ENCODE measurements at regions not wholly inside any gene's neighbourhood (a gene's known extent, or its start where the extent isn't known, plus 50 kb on each side); places are given as distances from the start of the nearest gene placed in this dataset.

DNA sequence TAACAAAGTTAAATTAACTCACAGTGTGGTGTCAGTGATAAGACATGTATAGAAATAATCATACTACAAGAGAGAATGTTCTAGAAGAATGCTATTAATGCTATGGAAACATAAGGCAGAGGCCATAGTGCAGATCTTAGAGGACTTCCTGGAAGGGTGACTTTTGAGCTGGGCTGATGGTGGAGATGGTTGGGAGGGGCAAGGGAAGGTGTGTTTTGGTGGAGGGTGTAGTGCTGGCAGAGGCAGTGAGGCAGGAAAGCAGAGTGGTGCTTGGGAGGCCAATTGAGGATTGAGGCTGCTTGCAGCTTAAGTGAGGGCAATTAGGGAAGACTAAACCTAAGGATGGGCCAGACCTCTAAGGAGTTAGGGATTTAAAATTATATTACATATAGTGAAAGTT, 58.5 kb upstream of the FNDC1 start:
- H3K4me3 ChIP-seq (ENCODE audit: control insufficient read depth, low read depth, low read length), result no peak overlapping the region
- DNase-seq (ENCODE audit: low read depth), result no peak
- TF ChIP-seq, protein P1, sequence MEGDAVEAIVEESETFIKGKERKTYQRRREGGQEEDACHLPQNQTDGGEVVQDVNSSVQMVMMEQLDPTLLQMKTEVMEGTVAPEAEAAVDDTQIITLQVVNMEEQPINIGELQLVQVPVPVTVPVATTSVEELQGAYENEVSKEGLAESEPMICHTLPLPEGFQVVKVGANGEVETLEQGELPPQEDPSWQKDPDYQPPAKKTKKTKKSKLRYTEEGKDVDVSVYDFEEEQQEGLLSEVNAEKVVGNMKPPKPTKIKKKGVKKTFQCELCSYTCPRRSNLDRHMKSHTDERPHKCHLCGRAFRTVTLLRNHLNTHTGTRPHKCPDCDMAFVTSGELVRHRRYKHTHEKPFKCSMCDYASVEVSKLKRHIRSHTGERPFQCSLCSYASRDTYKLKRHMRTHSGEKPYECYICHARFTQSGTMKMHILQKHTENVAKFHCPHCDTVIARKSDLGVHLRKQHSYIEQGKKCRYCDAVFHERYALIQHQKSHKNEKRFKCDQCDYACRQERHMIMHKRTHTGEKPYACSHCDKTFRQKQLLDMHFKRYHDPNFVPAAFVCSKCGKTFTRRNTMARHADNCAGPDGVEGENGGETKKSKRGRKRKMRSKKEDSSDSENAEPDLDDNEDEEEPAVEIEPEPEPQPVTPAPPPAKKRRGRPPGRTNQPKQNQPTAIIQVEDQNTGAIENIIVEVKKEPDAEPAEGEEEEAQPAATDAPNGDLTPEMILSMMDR (IDR thresholded peaks at IDR 0.05; ENCODE audit: control insufficient read depth, insufficient read depth, low read depth, low read length, missing control alignments), result no peak

DNA sequence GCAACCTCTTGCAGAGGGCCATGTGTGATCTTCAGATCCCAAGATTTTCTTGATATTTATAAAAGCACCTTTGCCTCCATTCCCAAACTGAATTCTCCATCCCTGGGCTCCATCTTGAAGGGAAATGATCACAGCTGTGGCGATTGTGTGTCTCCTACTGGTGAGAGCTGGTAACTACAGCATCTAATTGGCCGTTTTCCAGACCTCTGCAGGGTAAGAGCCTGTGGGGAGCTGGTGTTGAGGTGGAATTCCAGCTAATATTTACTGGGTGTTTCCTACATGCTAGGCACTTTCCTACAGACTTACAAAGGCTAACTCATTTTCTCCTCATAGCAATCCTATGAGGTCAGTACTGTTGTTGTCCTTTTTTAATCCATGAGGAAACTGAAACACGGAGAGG, 59.2 kb upstream of the FNDC1 start:
- peak; percentile 13 for DNase-seq (ENCODE audit: low read depth)
- H3K4me3 ChIP-seq (ENCODE audit: control insufficient read depth, low read depth, low read length), result no peak overlapping the region
- TF ChIP-seq, protein P1 (IDR thresholded peaks at IDR 0.05; ENCODE audit: control insufficient read depth, insufficient read depth, low read depth, low read length, missing control alignments), result peak; percentile 63

DNA sequence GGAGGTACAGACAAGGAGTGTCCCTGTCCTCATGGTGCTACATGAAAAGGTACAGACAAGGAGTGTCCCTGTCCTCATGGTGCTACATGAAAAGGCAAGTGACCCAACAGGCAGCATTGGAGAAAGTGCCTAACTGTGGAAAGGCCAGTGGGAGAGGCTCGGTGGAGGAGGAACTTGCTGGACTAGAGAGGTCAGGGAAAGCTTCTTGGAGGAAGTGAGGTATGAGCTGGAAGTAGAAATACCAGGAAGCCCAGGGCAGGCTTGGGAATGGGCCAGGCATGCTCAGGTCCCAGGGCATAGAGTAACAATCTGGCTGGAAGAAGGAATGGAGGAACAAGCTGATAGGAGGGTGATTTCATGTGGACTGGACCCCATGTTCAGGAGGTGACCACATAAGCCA, 59.8 kb upstream of the FNDC1 start:
- TF ChIP-seq, protein P1 (IDR thresholded peaks at IDR 0.05; ENCODE audit: control insufficient read depth, insufficient read depth, low read depth, low read length, missing control alignments), result no peak
- no peak overlapping the region for H3K4me3 ChIP-seq (ENCODE audit: control insufficient read depth, low read depth, low read length)
- DNase-seq (ENCODE audit: low read depth), result no peak

DNA sequence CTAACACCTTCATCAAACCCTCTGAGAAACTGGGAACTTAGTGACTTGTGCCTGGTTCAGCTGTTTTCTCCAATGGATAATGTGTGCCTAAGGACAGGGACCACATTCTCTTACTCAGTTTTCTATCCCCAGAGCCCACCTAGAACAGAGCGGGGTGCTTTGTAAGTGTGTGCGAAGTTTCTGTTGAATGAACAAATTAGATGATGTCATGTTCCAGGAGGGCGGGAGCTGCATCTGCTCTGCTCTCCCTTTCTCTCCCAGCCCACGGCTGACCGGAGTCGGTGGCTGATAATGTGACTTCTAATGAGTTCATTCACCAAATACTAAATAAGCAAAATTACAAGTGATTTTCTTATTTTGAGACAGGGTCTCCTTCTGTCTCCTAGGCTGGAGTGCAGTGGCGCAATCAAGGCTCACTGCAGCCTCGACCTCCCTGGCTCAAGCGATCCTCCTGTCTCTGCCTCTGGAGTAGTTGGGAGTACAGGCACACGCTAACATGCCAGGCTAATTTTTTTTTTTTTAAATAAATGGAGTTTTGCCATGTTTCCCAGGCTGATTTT, 60.7 kb upstream of the FNDC1 start:
- no peak for DNase-seq (ENCODE audit: low read depth)
- TF ChIP-seq, protein P1 (IDR thresholded peaks at IDR 0.05; ENCODE audit: control insufficient read depth, insufficient read depth, low read depth, low read length, missing control alignments), result no peak
- no peak overlapping the region for H3K4me3 ChIP-seq (ENCODE audit: control insufficient read depth, low read depth, low read length)

DNA sequence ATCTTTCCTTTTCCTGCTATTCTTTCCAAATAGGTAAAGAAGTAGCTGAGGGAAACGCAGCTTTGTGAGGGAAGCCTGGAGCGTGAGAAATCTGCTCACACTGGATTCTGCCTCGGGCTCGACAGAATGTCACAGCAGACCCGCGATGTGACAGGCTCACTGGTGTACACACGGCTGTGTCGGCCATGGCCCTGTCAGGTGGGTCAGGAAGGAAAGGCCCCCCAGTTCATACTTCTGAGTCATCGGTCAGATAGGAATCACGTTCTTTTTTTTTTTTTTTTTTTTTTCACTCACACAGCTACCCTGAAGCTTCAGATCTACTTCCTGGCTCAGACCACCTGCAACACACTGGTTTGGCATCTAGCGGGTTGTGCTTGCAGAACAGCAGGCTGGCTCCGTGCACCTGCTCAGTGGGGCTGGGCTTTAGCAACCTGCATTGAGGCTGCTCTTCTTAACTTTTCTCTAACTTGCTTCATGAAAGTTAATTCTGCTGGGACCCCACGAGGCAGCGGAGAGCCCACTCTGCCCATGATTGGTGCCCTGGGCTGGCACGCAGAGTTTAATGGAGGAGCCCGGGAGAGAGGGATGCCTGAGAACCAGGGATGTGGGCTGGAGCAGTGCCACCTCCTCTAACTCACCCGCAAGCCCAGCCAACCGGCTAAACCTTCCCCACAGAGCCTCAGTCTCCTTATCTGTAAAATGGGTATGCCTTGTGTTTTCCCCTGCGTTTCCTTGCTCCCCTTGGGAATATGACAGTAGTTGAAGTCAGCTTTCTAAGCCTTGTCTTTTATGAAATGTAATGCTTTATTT, 61.5 kb upstream of the FNDC1 start:
- H3K4me3 ChIP-seq (ENCODE audit: control insufficient read depth, low read depth, low read length), result no peak overlapping the region
- TF ChIP-seq, protein P1 (IDR thresholded peaks at IDR 0.05; ENCODE audit: control insufficient read depth, insufficient read depth, low read depth, low read length, missing control alignments), result no peak
- no peak for DNase-seq (ENCODE audit: low read depth)

DNA sequence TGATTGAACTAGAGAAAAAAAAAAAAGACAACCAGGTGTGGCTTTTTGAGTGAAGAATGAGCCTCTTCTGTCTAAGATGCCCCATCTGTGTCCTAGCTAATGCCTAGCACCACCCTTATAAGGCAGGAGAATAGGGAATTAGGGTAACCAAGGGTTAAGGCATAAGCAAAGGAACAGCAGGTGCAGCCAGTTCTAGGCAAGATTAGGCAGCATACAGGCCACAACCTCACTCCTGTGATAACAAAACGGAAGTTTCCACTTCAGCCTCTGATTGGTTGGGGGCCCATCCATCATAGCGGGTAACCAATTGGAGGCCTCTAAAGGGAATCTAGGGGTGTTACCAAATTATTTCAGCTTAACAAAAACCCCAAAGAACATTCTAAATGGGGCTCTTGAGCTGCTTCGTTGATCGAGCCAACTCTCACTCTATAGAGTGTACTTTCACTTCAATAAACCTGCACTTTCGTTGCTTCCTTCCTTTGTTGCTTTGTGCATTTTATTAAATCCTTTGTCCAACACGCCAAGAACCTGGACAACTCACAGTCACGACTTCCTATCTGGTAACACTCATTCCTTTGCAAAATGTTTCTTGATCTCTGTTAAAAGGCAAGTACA, 61.9 kb upstream of the TAGAP start:
- peak; percentile 10 for DNase-seq (ENCODE audit: low read depth)
- no peak overlapping the region for H3K4me3 ChIP-seq (ENCODE audit: control insufficient read depth, low read depth, low read length)
- TF ChIP-seq, protein P1 (IDR thresholded peaks at IDR 0.05; ENCODE audit: control insufficient read depth, insufficient read depth, low read depth, low read length, missing control alignments), result no peak
